ENCODE measurements at regions not wholly inside any gene's neighbourhood (a gene's known extent, or its start where the extent isn't known, plus 50 kb on each side); places are given as distances from the start of the nearest gene placed in this dataset.

DNA sequence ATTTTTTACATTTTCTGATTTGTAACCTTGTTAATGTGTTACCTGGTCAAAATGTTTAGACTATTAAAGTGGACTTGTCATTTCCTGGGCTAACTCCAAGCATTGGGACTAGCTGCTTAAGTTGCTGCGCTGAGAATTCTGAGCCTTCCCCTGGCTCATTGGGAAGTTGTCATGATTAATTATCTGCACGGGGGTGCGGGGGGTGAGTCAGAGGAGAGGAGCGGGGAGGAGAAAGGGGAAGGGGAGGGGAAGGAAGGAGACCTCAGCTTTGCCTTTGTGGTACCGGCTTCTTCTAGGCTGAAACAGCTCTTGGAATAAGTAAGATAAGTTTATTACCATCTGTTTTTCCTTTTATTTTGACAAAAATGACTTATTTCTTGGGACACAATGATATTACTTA, 52.9 kb upstream of the APCDD1 start:
- no peak overlapping the region for H3K4me3 ChIP-seq (ENCODE audit: low read depth, low read length)
- TF ChIP-seq, protein P1, sequence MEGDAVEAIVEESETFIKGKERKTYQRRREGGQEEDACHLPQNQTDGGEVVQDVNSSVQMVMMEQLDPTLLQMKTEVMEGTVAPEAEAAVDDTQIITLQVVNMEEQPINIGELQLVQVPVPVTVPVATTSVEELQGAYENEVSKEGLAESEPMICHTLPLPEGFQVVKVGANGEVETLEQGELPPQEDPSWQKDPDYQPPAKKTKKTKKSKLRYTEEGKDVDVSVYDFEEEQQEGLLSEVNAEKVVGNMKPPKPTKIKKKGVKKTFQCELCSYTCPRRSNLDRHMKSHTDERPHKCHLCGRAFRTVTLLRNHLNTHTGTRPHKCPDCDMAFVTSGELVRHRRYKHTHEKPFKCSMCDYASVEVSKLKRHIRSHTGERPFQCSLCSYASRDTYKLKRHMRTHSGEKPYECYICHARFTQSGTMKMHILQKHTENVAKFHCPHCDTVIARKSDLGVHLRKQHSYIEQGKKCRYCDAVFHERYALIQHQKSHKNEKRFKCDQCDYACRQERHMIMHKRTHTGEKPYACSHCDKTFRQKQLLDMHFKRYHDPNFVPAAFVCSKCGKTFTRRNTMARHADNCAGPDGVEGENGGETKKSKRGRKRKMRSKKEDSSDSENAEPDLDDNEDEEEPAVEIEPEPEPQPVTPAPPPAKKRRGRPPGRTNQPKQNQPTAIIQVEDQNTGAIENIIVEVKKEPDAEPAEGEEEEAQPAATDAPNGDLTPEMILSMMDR (IDR thresholded peaks at IDR 0.05; ENCODE audit: borderline replicate concordance, insufficient read depth, low read depth, low read length), result no peak

DNA sequence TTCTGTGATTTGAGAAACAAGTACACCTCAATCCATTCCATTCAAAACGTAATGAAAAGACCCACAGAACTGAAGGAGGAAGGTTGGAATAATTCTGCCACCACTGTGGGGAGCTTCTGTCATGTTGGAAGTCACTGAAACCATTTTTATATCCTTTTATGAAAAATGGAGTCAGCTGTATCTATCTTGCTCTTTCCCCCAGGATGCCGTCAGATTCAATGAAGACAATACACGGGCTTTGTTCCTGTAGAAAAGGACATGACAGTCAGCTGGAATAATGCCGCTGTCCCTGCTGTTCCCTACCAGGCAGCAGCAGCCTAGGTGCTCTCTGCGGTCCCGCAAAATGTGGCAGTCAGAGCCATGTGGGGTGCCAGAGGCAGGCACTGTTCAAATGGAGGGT, 52.5 kb upstream of the APCDD1 start:
- TF ChIP-seq, protein P1 (IDR thresholded peaks at IDR 0.05; ENCODE audit: borderline replicate concordance, insufficient read depth, low read depth, low read length), result no peak
- no peak overlapping the region for H3K4me3 ChIP-seq (ENCODE audit: low read depth, low read length)

DNA sequence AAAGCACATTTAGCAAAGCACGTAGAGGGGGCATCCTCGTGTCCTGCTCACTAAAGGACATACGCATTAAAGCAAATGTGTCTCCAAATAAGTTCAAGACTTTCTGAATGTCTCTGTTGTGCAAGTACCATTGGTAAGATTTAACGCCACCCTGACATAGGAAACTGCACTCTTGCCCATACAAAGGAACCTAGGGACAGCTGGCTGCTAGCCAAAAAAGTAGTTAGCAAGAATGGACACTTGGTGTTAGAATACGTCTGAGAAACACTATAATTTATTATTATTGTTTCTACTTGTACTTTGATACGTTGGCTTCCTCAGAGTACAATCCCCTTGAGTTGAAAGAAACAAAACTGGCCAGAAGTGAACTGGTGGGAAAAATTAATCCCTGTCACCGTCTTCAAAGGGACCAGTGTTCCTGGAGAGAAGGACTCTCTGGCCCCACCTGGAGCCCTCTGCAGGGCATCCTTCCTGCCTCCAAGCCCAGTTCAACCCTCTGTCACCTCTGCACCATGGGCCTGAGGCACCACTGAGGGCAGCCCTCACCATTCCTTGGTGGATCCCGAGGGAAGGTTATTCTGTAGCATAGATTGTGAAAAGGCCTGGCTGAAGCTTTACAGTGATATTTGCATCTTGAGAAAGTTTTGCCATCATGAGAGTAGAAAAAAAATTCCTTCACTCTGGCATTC, 51.4 kb upstream of the APCDD1 start:
- no peak overlapping the region for H3K4me3 ChIP-seq (ENCODE audit: low read depth, low read length)
- TF ChIP-seq, protein P1 (IDR thresholded peaks at IDR 0.05; ENCODE audit: borderline replicate concordance, insufficient read depth, low read depth, low read length), result no peak

DNA sequence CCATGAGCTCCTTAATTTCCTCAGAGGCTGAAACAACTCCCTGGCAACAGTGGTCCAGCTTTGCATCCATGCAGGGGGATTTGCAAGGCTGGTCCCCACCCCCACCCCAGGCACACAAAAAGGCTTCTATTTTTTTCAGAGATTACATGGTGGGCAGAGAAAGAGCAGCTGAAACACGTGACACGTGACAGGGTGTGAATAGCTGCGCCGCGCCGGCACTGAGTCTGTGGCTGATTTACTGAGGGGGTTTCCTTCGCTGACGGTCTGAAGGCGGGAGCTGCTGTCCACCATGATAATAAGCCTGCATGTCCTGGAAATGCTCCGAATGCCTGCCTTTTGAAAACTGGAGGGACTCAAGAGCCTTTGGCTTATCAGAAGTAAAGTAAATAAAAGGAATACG, 50.7 kb upstream of the APCDD1 start:
- no peak overlapping the region for H3K4me3 ChIP-seq (ENCODE audit: low read depth, low read length)
- TF ChIP-seq, protein P1 (IDR thresholded peaks at IDR 0.05; ENCODE audit: borderline replicate concordance, insufficient read depth, low read depth, low read length), result no peak

DNA sequence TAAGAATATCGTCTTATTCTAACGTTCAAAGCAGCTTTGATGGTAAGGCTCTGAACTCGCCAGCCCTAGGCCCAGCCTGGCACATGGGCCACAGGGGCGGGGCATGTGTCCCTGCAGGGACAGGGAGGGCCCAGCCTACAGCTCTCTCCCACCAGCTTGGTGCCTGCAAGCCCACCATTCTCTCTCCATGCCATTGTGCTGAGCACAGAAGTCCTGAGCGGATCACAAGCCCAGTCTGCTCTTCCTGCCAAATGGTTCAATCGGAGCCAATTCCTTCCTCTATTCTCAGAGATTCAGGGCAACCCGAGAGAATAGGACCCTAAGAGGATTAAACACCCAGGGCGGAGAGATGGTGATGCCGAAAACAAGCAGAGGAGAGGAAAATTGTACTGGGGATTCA, 50.3 kb upstream of the APCDD1 start:
- TF ChIP-seq, protein P1 (IDR thresholded peaks at IDR 0.05; ENCODE audit: borderline replicate concordance, insufficient read depth, low read depth, low read length), result no peak

More for the DNA sequence above, 50.3 kb upstream of the APCDD1 start:
- H3K4me3 ChIP-seq (ENCODE audit: low read depth, low read length), result no peak overlapping the region
